COLO829 (cell line): ENCODE measurements at regions not wholly inside any gene's neighbourhood (a gene's known extent, or its start where the extent isn't known, plus 50 kb on each side); places are given as distances from the start of the nearest gene placed in this dataset.
"Not testable (repeated sequence)": the region's sequence is repeated elsewhere in the genome, so short reads cannot be mapped to it uniquely, and the experiment has no call there.

ENCODE experiments used
- DNase-seq: peaks from one replicate; pipeline ENCODE4 v3.0.0; 2012; ENCODE audit warnings: low spot score

DNA sequence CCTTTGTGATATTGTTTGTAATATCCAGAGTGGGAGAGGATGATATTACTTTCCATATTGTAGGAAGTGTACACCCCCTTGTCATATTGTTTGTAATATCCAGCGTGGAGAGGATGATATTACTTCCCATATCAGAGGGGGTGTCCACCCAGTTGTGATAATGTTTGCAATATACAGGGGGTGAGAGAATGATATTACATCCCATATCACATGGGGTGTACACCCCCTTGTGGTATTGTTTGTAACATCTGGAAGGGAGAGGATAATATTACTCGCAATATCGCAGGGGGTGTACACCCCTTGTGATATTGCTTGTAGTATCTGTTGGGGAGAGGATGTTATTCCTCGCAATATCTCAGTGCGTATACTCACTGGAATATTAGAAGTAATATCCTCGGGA is 61.5 kb downstream of the PRSS23 start:
- DNase-seq, result no peak

DNA sequence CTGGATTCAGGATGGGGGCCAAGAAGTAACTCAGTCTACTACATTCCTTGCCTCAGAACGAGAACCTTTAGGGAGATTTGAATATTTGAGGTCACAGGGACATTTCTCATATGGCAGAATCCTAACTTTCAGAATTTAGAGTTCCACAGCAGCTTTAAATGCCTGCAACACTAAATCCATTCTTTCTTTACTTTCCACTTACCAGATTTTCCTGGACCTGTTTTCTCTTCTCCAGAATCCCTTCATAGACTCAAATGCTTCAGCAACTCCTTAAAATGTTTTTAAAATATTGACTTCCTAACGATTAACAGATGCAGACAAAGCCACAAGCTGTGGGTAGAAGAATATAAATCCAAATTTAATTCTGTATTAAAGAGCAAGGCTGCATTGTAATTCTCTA is 63.1 kb downstream of the PRSS23 start:
- DNase-seq, result no peak

DNA sequence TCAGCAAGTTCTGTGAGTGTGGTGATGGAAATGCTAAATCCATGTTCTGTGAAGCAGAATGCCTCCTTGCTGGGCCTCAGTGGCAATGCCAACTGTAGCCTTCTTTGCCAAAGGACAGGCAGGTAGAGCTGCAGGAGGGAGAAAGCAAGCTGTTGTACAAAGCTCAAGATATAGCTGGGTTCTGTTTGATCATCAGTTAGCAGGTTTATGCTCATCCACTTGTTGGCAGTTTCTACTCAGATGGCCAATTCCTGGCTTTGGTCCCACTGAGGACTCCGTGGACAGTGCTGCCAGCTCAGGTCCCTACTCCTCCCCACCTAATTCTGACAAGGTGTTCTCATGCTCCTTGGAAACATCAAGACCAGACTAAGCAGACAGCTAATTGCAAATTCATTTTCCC is 65.1 kb downstream of the PRSS23 start:
- no peak for DNase-seq

DNA sequence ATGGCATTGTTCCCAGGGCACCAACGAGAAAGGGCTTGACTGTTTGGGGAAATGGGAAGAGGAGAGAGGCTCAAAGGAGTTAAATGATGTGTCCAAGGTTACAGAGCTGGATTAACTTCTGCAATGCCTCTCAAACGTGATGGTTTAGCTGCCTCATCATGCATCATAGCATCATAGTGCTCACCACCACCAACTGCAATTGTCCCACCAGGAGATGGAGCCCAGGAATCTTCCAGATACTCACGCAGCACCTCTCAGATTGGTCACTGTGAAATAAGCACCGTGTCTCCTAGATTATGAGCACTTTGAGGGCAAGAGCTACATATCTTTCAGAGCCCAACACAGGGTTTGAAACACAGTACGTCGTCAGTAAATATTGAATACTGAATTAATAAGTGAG is 69.2 kb downstream of the PRSS23 start:
- DNase-seq, result no peak

DNA sequence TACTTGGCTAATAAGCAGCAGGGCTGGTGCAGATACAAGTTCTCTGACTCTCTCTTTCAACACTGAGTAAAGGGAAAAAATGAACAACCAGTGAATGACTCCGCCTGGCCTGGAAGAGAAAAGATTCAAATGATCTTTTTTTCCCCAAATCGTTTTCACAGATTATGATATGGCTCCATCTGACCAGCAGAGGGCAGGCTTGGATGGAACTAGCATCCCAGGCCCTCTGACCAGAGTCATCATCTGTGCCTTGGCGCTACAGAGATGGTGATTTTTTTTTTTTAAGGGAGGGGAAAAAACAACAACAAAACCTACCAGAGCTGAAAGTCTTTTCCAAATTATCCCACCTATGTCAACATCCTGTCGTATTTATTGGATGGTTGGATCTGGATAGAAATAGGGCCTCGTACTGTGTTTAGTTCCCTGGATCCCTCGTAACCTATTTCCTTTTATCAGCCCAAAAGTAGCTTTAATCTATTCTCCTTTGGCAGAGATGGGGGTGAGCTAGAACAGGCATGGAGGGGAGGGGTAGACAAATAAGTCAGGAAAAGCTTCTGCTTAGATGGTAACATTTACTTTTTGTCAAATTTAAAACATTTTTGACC is 69.7 kb downstream of the PRSS23 start:
- peak; percentile 69 for DNase-seq

DNA sequence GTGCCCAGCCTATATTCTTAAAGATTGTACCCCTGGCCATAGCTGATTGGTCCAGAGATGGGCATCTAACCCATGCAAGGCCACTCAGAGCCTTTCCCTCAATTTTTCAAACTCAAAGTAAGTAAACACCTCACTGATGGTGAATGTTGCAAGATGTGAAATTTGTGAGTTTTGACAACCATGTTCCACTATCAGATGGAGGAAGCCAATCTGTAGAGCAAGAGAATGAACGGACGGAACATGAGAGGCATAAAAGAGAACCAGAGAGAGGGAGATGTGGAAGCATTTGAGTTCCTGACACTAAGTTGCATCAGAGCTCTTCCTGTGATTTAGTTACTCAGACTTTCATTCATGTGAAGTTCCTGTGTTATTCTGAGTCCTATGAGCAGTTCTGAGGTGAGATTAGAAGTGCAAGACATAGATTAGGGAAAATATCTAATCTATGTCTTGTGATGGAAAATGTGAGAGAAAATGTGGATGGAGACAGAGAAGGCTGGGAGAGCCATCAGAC is 73.3 kb downstream of the PRSS23 start:
- DNase-seq, result no peak

DNA sequence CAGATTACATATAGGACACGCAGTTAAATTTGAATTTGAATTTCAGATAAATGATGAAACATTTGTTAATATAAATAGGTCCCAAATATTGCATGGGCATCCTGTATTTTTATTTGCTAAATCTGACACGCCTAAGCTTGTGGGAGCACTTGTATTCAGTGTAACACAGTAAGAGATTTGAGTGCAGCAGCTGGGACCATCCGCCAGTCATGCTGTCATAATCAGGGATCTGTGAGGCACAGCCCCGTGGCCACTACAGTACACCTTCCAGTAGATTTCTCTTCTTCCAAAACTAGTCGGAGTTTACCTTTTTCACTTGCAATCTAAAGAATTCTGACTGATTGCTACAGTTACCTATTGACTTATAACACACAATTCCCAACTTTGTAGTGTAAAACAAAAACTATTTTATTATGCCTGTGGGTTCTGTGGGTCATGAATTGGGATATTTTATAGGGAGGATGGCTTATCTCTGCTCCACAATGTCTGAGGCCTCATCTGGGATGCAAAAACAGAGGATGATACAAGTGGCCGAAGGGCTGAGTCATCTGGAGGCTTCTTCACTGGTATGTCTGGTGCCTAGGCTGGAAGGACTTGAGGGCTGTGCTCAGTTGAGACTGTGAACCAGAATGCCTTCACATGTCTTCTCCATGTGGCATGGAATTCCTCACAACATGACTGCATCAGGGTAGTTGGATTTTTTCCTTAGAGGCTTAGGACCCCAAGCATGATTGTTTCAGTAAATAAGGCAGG is 74.1 kb downstream of the PRSS23 start:
- no peak for DNase-seq

DNA sequence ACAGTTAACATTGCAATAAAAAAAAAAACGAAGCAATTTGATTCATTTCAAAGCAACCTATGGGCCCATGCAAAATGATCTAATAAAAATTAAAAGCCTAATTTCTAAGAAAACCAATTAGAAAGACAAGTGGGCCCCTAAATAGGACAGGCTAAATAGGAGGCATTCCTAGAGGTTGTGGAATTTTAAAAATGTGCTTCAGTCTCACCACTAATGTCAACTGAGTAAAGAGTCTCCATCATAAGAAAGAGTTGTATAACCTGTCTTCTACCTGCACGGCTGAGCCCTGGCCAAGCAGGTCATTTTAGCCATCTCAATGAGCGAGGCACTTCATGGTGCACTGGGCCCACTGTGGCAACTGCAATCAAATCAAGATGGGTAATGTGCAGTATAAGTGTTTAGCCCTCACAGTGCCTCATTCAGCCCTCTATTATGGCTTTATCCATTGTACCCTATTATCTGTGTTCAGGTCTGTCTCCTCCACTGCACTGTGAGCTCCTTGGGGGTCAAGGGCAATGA is 76.4 kb downstream of the PRSS23 start:
- no peak for DNase-seq

DNA sequence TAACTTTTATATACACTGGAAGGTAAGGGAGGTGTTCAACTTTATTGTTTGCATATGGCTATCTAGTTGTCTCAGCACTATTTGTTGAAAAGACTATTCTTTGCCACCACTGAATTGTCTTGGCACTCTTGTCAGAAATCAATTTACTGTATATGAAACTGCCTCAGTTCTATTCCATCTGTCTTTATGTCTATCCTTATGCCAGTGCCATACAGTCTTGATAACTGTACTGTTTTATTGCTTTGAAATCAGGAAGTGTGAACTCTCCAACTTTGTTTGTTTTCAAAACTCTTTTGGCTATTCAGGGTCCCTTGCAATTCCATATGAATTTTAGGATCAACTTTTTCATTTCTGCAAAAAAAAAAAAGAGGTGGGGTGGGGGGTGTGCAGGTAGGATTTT is 77.2 kb downstream of the PRSS23 start:
- DNase-seq, result no peak

DNA sequence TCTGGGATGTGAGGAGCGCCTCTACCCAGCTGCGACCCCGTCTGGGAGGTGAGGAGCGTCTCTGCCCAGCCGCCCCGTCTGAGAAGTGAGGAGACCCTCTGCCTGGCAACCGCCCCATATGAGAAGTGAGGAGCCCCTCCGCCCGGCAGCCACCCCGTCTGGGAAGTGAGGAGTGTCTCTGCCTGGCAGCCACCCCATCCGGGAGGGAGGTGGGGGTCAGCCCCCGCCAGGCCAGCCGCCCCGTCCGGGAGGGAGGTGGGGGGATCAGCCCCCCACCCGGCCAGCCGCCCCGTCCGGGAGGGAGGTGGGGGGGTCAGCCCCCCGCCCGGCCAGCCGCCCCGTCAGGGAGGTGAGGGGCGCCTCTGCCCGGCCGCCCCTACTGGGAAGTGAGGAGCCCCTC is 76.0 kb downstream of the FZD4 start:
- not testable (repeated sequence) for DNase-seq

DNA sequence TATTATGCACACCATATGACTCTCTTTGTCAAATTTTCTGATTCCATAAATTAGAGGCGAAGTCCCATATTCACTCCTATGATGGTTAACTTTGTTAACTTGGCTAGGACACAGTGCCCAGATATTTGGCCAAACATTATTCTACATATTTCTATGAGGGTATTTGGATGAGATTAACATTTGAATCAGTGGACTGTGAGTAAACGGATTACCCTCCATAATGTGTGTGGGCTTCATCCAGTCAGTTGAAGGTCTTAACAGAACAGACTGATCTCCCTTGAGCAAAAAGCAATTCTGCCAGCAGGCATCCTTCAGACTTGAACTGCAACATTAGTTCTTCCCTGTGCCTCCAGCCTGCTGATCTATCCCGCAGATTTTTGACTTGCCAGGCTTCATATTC is 69.9 kb downstream of the FZD4 start:
- no peak for DNase-seq

DNA sequence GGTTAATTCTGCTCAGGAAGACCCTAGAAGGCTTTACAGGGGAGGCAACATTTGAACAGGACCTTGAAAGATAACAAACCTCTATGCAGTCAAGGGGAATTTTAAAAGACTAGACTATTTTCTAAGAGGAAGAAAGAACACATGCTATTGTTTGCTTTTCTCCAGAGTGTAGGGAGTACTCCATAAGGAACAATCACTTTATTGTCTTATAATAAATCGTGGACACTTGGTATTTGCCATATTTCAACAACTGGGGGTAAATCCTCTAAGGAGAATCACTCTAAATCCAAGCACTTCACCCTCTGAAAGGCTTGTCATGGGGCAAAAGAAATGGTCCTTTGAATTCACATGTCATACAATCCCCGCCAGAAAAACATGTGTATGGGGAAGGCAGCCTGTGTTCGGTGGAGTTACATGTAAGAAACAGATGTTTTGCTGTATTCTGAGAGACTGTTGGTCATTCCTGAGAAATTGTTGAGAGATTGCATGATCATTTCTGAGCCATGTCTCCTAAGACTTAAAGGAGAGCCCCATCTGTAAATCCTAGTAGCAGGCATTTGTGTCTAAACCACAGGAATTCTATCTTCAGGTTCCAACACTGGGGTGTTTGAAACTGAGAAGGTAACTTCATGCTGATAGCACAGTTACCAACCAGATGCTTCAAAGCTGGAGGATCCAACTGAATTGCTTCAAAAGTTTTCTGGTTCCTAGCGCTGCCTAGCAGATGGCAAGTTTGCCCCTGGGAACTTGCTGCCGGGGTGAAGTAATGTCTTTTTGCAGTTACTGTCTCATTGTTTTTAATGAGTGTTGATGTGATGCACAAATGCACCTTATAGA is 66.8 kb downstream of the FZD4 start:
- peak; percentile 81 for DNase-seq

DNA sequence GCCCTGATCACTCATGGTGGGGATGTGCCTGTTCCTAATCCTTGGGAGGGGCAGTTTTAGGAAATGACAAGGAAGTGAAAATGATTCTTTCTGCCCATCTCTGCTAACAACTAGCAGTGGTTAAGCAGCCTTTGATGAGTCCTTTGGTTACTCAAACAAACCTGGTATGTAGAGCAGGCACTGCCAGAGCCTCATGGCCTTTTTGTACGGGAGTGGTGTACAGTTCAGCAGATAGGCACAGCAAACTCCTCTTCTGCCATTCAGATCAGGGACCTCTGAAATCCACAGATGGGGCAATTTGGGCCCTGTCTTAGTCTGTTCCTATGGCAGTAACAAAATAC is 66.2 kb downstream of the FZD4 start:
- DNase-seq, result no peak

DNA sequence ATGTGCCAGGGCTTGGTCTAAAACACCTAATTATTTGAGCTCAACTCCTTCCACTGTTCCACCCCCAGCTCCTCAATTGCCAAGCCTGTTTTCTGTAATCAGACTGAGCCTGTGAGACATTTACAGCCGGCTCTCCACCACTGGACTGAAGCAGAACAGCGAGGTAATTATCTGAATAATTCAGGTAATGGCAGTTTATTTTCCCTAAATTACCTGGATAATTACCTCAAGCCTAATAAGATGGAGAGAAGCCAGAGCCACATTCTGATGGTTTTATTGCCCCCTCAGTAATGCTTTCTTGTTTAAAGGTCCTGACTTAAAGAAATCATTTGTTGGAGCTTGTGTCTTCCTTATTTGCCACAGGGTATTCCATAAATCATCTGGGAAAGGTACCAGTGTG is 64.2 kb downstream of the FZD4 start:
- DNase-seq, result no peak

DNA sequence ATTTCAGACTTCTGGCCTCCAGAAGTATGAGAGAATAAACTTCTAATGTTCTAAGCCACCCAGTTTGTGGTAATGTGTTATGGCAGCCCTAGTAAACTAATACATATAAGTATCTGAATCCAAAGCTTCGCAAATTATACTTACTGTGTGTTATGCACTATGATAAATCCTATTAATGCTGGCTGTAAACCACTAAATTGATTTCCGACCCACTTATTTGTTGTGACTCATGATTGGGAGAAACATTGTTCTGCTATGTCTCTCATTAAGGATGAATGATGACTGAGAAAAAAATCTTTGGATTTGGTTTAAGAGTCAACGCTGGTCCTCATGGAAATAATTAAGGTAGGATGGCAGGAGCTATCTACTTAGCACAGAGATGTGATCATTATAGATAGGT is 62.0 kb downstream of the FZD4 start:
- DNase-seq, result no peak
